Activated CD4-positive, alpha-beta T cell treated with anti-CD3 and anti-CD28 coated beads, Interleukin-2, amount 10 ng/mL, durations not matched to agents 24 days and 14 days (primary cell): ENCODE measurements at regions not wholly inside any gene's neighbourhood (a gene's known extent, or its start where the extent isn't known, plus 50 kb on each side); places are given as distances from the start of the nearest gene placed in this dataset.

Experiments used
- DNase-seq: peaks from one replicate; pipeline ENCODE4 v3.0.0; 2022
- H3K27ac Mint-ChIP-seq: one replicate; pipeline ENCODE4 v1.8.0; 2022; ENCODE audit warnings: mild to moderate bottlenecking, mixed read lengths
- H3K27me3 Mint-ChIP-seq: one replicate; pipeline ENCODE4 v1.8.0; 2022; ENCODE audit warnings: mixed read lengths
- H3K36me3 Mint-ChIP-seq: one replicate; pipeline ENCODE4 v1.8.0; 2022; ENCODE audit warnings: low read depth, mild to moderate bottlenecking, mixed read lengths
- H3K4me1 Mint-ChIP-seq: one replicate; pipeline ENCODE4 v1.8.0; 2021; ENCODE audit warnings: mixed read lengths
- H3K4me3 Mint-ChIP-seq: one replicate; pipeline ENCODE4 v1.8.0; 2022; ENCODE audit warnings: mild to moderate bottlenecking, moderate library complexity, mixed read lengths
- H3K9me3 Mint-ChIP-seq: one replicate; pipeline ENCODE4 v1.8.0; 2021; ENCODE audit warnings: mixed read lengths
- intact Hi-C: fragments of 100-400 bp; cut with micrococcal nuclease; formaldehyde crosslinking; loops from one replicate; pipeline ENCODE4 v1.15.1; 2023

- Mint-ChIP-seq H3K27me3 (peaks cover 9% of the 10 kb centered on the region), H3K4me3 (no peak overlapping the region), H3K36me3 (no peaks in the 10 kb centered on the region), H3K9me3 (no peaks in the 10 kb centered on the region), H3K27ac (no peak overlapping the region), H3K4me1 (peaks cover 4% of the 10 kb centered on the region)
- DNase-seq, result no peak
- intact Hi-C loops, result no loop called here
Measured at GRCh38 chr14:51307551-51307950, 67.5 kb downstream of the TMX1 start.

- Mint-ChIP-seq H3K27ac (no peak overlapping the region), H3K27me3 (peaks cover 9% of the 10 kb centered on the region), H3K9me3 (no peaks in the 10 kb centered on the region), H3K4me1 (peaks cover 4% of the 10 kb centered on the region), H3K36me3 (no peaks in the 10 kb centered on the region), H3K4me3 (no peak overlapping the region)
- intact Hi-C loops, result no loop called here
- DNase-seq, result no peak
Measured at GRCh38 chr14:51308866-51309265, 68.8 kb downstream of the TMX1 start.

GRCh38 chr14:51310505-51310944 is 70.5 kb downstream of the TMX1 start:
- Mint-ChIP-seq H3K27me3 (peaks cover 9% of the 10 kb centered on the region), H3K27ac (no peak overlapping the region), H3K36me3 (no peaks in the 10 kb centered on the region), H3K4me1 (no peaks in the 10 kb centered on the region), H3K9me3 (no peaks in the 10 kb centered on the region), H3K4me3 (no peak overlapping the region)
- no peak for DNase-seq
- intact Hi-C loops, result no loop called here

- Mint-ChIP-seq H3K27ac (no peak overlapping the region), H3K4me3 (no peak overlapping the region), H3K9me3 (no peaks in the 10 kb centered on the region), H3K27me3 (peaks cover 15% of the 10 kb centered on the region), H3K36me3 (no peaks in the 10 kb centered on the region), H3K4me1 (no peaks in the 10 kb centered on the region)
- no peak for DNase-seq
- intact Hi-C loops, result no loop called here
Measured at GRCh38 chr14:51314321-51315015, 74.4 kb downstream of the TMX1 start.

GRCh38 chr14:51317373-51317772 is 77.3 kb downstream of the TMX1 start:
- H3K36me3 Mint-ChIP-seq, result no peaks in the 10 kb centered on the region
- no peak overlapping the region for H3K4me3 Mint-ChIP-seq
- H3K4me1 Mint-ChIP-seq, result no peaks in the 10 kb centered on the region
- peaks cover 9% of the 10 kb centered on the region for H3K27me3 Mint-ChIP-seq
- H3K27ac Mint-ChIP-seq, result no peak overlapping the region
- intact Hi-C loops, result no loop called here
- DNase-seq, result no peak
- no peaks in the 10 kb centered on the region for H3K9me3 Mint-ChIP-seq

- intact Hi-C loops, result no loop called here
Measured at GRCh38 chr14:51318813-51319597, 79.0 kb downstream of the TMX1 start.

GRCh38 chr14:51321036-51321435 is 81.0 kb downstream of the TMX1 start:
- Mint-ChIP-seq H3K4me1 (peaks cover 1% of the 10 kb centered on the region), H3K27me3 (peaks cover 16% of the 10 kb centered on the region), H3K27ac (no peak overlapping the region), H3K4me3 (no peak overlapping the region), H3K36me3 (no peaks in the 10 kb centered on the region), H3K9me3 (no peaks in the 10 kb centered on the region)
- no peak for DNase-seq
- intact Hi-C loops, result no loop called here

More at GRCh38 chr14:51318813-51319597, 79.0 kb downstream of the TMX1 start:
- H3K27ac Mint-ChIP-seq, result no peak overlapping the region
- H3K4me1 Mint-ChIP-seq, result peaks cover 1% of the 10 kb centered on the region
- no peak for DNase-seq
- H3K9me3 Mint-ChIP-seq, result no peaks in the 10 kb centered on the region
- H3K27me3 Mint-ChIP-seq, result peaks cover 9% of the 10 kb centered on the region
- H3K36me3 Mint-ChIP-seq, result no peaks in the 10 kb centered on the region
- no peak overlapping the region for H3K4me3 Mint-ChIP-seq

- Mint-ChIP-seq H3K4me3 (no peak overlapping the region), H3K27ac (no peak overlapping the region), H3K9me3 (no peaks in the 10 kb centered on the region), H3K36me3 (no peaks in the 10 kb centered on the region), H3K27me3 (peaks cover 25% of the 10 kb centered on the region), H3K4me1 (peaks cover 10% of the 10 kb centered on the region)
- DNase-seq, result no peak
- intact Hi-C loops, result no loop called here
Measured at GRCh38 chr14:51323492-51323891, 83.4 kb downstream of the TMX1 start.

- H3K9me3 Mint-ChIP-seq, result no peaks in the 10 kb centered on the region
- DNase-seq, result no peak
- peaks cover 28% of the 10 kb centered on the region for H3K27me3 Mint-ChIP-seq
- no peak overlapping the region for H3K4me3 Mint-ChIP-seq
- H3K27ac Mint-ChIP-seq, result no peak overlapping the region
- H3K36me3 Mint-ChIP-seq, result no peaks in the 10 kb centered on the region
- intact Hi-C loops, result no loop called here
- H3K4me1 Mint-ChIP-seq, result peaks cover 17% of the 10 kb centered on the region
Measured at GRCh38 chr14:51327376-51327775, 87.3 kb downstream of the TMX1 start.

GRCh38 chr14:51328064-51328771 is 88.2 kb downstream of the TMX1 start:
- Mint-ChIP-seq H3K4me1 (peaks cover 17% of the 10 kb centered on the region), H3K9me3 (no peaks in the 10 kb centered on the region), H3K27me3 (peaks cover 30% of the 10 kb centered on the region), H3K4me3 (no peak overlapping the region), H3K36me3 (no peaks in the 10 kb centered on the region), H3K27ac (no peak overlapping the region)
- DNase-seq, result peak; percentile 63
- intact Hi-C loops, result no loop called here

GRCh38 chr14:51328772-51329353 is 88.8 kb downstream of the TMX1 start:
- Mint-ChIP-seq H3K36me3 (no peaks in the 10 kb centered on the region), H3K27me3 (peaks cover 30% of the 10 kb centered on the region), H3K27ac (no peak overlapping the region), H3K4me1 (peaks cover 17% of the 10 kb centered on the region), H3K9me3 (no peaks in the 10 kb centered on the region), H3K4me3 (no peak overlapping the region)
- DNase-seq, result no peak
- intact Hi-C loops, result no loop called here

- no peak overlapping the region for H3K4me3 Mint-ChIP-seq
- DNase-seq, result no peak
- no peaks in the 10 kb centered on the region for H3K9me3 Mint-ChIP-seq
- peaks cover 19% of the 10 kb centered on the region for H3K27me3 Mint-ChIP-seq
- H3K27ac Mint-ChIP-seq, result peak overlapping the region; percentile 11
- H3K36me3 Mint-ChIP-seq, result no peaks in the 10 kb centered on the region
- intact Hi-C loops, result no loop called here
- H3K4me1 Mint-ChIP-seq, result peaks cover 15% of the 10 kb centered on the region
Measured at GRCh38 chr14:51331486-51332367, 91.7 kb downstream of the TMX1 start.

GRCh38 chr14:51333299-51333698 is 93.3 kb downstream of the TMX1 start:
- H3K27me3 Mint-ChIP-seq, result peaks cover 9% of the 10 kb centered on the region
- DNase-seq, result no peak
- no peaks in the 10 kb centered on the region for H3K9me3 Mint-ChIP-seq
- intact Hi-C loops, result no loop called here
- no peak overlapping the region for H3K4me3 Mint-ChIP-seq
- H3K4me1 Mint-ChIP-seq, result peaks cover 8% of the 10 kb centered on the region
- H3K27ac Mint-ChIP-seq, result no peak overlapping the region
- H3K36me3 Mint-ChIP-seq, result no peaks in the 10 kb centered on the region
